HG03521 (cell line): ENCODE measurements at regions not wholly inside any gene's neighbourhood (a gene's known extent, or its start where the extent isn't known, plus 50 kb on each side); places are given as distances from the start of the nearest gene placed in this dataset.
"Not testable (repeated sequence)": the region's sequence is repeated elsewhere in the genome, so short reads cannot be mapped to it uniquely, and the experiment has no call there.

Experiments
- ATAC-seq: cut with Tn5 transposase; IDR thresholded peaks from one replicate; pipeline ENCODE4 v1.9.1; 2021; ENCODE audit warnings: mild to moderate bottlenecking, moderate library complexity; ENCODE audit not compliant: unreplicated experiment

DNA sequence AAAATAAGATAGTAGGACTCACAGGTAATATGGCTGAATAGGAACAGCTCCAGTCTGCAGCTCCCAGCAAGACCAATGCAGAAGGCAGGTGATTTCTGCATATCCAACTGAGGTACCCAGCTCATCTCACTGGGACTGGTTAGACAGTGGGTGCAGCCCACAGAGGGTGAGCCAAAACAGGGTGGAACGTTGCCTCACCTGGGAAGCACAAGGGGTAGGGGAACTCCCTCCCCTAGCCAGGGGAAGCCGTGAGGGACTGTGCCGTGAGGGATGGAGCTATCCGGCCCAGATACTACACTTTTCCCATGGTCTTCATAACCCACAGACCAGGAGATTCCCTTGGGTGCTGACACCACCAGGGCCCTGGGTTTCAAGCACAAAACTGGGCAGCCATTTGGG is 114.8 kb upstream of the GNAI1 start:
- ATAC-seq, result not testable (repeated sequence)

DNA sequence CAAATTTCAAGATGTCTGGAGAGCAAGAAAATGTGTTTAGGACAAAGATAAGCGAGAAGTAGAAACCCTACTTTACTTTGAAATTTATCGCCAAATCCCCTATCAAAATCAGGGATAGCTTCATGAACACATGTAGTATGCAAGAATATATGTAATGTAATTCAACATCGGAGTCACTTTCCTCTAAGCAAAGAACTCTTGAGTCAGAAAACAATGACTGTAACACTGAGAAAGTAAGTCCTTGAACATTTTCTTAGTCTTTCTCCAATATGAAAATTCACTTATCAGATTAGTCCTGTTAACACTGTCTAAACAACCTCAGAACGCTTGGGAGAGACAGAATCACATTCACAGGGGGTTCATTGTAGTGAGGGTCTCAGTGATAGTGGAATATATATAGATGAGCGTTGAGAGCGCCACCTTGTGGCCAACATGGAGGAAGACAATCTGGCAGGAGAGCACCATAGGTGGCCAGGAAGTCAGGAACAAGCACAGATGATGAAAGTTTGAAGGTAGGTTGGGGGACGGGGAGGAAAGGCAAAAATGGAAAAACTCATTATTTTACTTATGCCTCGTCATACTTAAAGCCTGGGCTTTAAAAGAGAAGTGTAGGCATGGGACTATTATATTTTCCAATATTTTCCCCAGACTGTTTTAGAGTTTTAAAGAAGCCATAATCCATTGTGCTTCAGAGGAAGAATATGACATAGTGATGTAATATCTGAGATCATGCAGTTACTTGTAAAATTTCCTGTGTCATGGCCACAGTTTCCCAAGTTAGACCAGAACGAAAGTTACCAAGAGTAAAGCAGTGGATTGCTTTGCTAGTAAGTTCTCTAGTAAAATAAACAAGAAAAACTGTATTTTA is 115.5 kb upstream of the GNAI1 start:
- ATAC-seq, result peak; percentile 92

DNA sequence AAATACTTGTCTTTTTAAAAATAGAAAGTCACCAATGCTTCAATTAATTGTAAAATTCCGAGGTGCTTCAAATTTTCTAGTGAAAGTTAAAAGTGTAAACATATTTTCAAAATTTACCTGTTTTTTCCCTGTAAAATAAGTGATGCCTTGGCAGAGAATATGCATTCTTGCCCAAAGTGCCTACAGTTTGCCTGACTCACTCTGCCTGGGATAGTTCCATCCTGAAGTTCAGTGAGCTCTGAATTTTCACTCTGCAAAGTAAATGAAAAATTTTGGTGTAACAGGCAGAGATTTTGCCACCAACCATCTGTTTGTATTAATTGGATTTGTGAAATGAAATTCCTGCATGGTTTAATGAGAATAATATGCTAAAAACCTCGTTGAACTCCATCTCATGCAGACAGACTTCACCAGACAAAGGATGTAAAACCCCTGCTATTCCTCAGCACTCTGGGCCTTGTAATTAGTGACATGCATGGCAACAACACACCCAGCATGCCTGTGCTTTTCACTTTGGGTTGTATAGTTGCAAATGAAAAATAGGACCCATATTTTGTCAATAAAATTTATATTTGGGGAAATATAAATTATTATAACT is 117.4 kb upstream of the GNAI1 start:
- no peak for ATAC-seq

GRCh38 chr7:80014511-80014910 is 120.1 kb upstream of the GNAI1 start:
- ATAC-seq, result no peak

GRCh38 chr7:80008039-80008438 is 126.6 kb upstream of the GNAI1 start:
- ATAC-seq, result no peak

GRCh38 chr7:80002865-80003264 is 131.8 kb upstream of the GNAI1 start:
- no peak for ATAC-seq

- no peak for ATAC-seq
Measured at GRCh38 chr7:79998363-79998762, 136.3 kb upstream of the GNAI1 start.

GRCh38 chr7:79997345-79997744 is 137.3 kb upstream of the GNAI1 start:
- ATAC-seq, result no peak

- ATAC-seq, result not testable (repeated sequence)
Measured at GRCh38 chr7:79995741-79996140, 138.9 kb upstream of the GNAI1 start.

GRCh38 chr7:79988653-79989052 is 146.0 kb upstream of the GNAI1 start:
- no peak for ATAC-seq

- ATAC-seq, result no peak
Measured at GRCh38 chr7:79984210-79984609, 150.4 kb upstream of the GNAI1 start.

DNA sequence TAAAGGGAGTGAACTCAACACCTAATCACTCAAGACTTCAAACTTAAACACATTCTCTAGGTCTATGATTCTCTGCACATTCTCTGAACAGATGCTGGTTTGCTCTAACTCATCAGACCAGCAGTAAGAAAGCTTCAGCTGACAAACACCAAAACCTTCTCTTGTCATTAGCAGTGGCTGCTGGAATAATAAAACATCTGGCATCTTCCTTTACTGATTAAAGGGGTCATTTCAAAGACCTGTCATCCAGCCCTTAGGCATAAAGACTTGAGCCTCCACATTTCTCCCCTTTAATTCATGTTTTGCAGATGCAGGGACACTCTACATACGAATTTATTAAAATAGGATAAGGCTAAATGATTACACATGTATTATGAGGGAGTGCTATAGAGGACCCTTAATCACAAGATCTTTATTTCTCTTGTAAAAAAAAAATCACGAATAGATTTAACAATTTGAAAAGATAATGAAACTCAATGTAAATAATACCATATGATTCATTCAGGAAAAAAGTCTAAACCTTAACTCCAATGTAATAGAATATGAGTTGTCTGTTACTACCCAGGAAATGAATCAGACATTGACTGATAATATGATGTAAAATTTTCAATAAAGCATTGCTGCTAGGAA is 152.4 kb upstream of the GNAI1 start:
- ATAC-seq, result no peak

DNA sequence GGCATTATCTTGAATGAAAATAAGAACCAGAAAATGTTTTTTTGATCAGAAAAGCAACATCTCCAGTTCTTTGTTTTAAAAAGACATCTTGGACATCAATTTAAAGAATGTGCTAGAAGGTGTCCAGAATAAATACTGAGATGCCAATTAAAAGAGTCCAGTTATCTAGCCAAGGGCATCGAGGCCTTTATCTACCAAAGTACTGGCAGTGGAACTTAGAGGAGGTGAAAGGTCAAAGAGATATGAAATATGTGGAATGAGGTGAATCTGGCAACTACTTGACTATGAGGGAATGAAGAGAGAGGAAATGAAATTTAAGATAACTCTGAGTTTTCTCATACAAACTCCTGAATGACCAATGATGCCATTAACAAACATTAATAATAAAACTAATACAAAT is 154.3 kb upstream of the GNAI1 start:
- no peak for ATAC-seq

- ATAC-seq, result no peak
Measured at GRCh38 chr7:79979437-79979836, 155.2 kb upstream of the GNAI1 start.

DNA sequence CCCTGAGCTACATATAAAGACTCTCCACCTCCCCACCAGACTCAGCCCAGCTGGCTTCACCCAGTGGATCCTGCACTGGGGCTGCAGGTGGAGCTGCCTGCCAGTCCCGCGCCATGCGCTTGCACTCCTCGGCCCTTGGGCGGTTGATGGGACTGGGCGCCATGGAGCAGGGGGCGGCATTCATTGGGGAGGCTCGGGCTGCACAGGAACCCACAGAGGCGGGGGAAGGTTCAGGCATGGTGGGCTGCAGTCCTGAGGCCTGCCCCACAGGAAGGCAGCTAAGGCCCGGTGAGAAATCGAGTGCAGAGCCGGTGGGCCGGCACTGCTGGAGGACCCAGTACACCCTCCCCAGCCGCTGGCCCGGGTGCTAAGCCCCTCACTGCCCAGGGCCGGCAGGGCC is 157.2 kb upstream of the GNAI1 start:
- ATAC-seq, result no peak

GRCh38 chr7:79976711-79977020 is 158.0 kb upstream of the GNAI1 start:
- not testable (repeated sequence) for ATAC-seq

GRCh38 chr7:79975986-79976710 is 158.5 kb upstream of the GNAI1 start:
- ATAC-seq, result not testable (repeated sequence)

DNA sequence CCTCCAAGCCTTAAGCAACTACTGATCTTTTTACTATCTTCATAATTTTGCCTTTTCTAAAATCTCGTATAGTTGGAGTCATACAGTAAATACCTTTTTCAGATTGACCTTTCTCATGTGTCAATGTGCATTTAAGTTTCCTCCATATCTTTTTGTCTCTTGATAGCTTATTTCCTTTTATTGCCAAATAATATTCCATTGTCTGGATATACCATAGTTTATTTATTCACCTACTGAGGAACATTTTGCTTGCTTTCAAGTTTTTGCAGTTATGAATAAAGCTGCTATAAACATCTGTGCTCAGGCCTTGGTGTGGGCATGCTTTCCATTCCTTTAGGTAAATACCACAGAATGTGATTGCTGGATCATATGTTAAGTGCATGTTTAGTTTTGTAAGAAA is 161.2 kb upstream of the GNAI1 start:
- ATAC-seq, result no peak

DNA sequence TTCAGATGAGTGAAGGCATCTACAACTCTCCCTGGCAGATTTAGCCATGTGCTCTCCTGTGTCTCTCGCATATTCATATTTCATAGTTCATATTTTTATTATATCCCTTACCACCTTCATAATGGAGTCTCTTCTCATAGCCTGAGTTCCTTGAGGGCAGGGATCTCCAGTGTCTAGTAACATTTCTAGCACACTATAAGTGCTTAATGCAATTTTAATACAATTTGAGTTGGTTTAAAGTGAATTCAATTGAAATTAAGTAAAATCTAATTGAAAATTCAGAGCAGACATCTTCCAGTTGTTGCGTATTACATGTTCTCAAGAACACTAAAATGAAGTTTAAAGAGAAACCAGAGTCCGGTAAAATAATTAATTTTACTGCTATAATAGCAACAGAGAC is 163.6 kb upstream of the GNAI1 start:
- no peak for ATAC-seq

DNA sequence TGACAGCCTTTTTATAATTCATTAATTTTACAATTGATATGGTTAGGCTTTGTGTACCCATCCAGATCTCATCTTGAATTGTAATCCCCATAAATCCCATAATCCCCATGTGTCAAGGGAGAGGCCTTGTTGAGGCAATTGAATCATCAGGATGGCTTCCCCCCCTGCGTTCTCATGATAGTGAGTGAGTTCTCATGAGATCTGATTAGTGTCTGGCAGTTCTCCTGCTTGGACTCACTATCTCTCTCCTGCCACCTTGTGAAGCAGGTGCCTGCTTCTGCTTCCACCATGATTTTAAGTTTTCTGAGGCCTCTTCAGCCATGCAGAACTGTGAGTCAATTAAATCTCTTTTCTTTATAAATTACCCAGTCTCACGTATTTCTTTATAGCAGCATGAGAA is 165.7 kb upstream of the GNAI1 start:
- ATAC-seq, result no peak

GRCh38 chr7:79968077-79968648 is 166.5 kb upstream of the GNAI1 start:
- ATAC-seq, result no peak
